Breast epithelium (tissue), 3 donors: ENCODE measurements at regions not wholly inside any gene's neighbourhood (a gene's known extent, or its start where the extent isn't known, plus 50 kb on each side); places are given as distances from the start of the nearest gene placed in this dataset.

Experiments
- POLR2A ChIP-seq: fragments of 450-650 bp; IDR thresholded peaks from one replicate; pipeline ENCODE4 v1.6.1; 2016; ENCODE audit warnings: antibody characterized with exemption, mild to moderate bottlenecking, moderate library complexity
- POLR2AphosphoS5 ChIP-seq, 3 donors: sonication (generic); formaldehyde crosslinking; IDR thresholded peaks; one replicate each; pipeline ENCODE4 v1.6.1; 2017; ENCODE audit warnings: antibody characterized with exemption in 3 of 3
- TF ChIP-seq, protein P1 (sequence below), 3 donors: fragments of 450-650 bp; IDR thresholded peaks; one replicate each; pipeline ENCODE4 v1.5.1; 2016 to 2017; ENCODE audit warnings: antibody characterized with exemption in 3 of 3, mild to moderate bottlenecking in 3 of 3, moderate library complexity in 3 of 3

- TF ChIP-seq, protein P1, sequence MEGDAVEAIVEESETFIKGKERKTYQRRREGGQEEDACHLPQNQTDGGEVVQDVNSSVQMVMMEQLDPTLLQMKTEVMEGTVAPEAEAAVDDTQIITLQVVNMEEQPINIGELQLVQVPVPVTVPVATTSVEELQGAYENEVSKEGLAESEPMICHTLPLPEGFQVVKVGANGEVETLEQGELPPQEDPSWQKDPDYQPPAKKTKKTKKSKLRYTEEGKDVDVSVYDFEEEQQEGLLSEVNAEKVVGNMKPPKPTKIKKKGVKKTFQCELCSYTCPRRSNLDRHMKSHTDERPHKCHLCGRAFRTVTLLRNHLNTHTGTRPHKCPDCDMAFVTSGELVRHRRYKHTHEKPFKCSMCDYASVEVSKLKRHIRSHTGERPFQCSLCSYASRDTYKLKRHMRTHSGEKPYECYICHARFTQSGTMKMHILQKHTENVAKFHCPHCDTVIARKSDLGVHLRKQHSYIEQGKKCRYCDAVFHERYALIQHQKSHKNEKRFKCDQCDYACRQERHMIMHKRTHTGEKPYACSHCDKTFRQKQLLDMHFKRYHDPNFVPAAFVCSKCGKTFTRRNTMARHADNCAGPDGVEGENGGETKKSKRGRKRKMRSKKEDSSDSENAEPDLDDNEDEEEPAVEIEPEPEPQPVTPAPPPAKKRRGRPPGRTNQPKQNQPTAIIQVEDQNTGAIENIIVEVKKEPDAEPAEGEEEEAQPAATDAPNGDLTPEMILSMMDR (IDR thresholded peaks at IDR 0.05) = no peak
- TF ChIP-seq POLR2A (no peak), POLR2AphosphoS5 (IDR thresholded peaks at IDR 0.05) (no peak)
Observed at GRCh38 chr7:35436452-35436851, 182.6 kb upstream of the TBX20 start.
